GM12878 (cell line): ENCODE measurements at regions not wholly inside any gene's neighbourhood (a gene's known extent, or its start where the extent isn't known, plus 50 kb on each side); places are given as distances from the start of the nearest gene placed in this dataset.

Experiments
- ATAC-seq: fragments of 200-7000 bp; cut with Tn5 transposase; 3 replicates; pipeline ENCODE4 v1.9.1; 2020; ENCODE audit warnings: mild to moderate bottlenecking, moderate library complexity
- BruUV-seq: library from RNA; stranded (reverse); fragments of 400-500 nt; replicated peaks from 2 replicates; lab custom pipeline; 2021; lab: Mats Ljungman, UMichigan
- CTCF ChIA-PET: fragments of 300-600 bp; sonication (Branson Sonifier 250); formaldehyde crosslinking; extraction: SDS; loops from one replicate; lab custom pipeline; 2021; ENCODE audit warnings: inconsistent platforms; lab: Yijun Ruan, JAX
- POLR2A ChIA-PET: fragments of 350-600 bp; formaldehyde crosslinking; extraction: SDS; loops from one replicate; lab custom pipeline; 2021; ENCODE audit warnings: inconsistent platforms; lab: Charles Lee
- RAD21 ChIA-PET: fragments of 300-600 bp; sonication (Branson Sonifier 250); formaldehyde crosslinking; loops from one replicate; lab custom pipeline; 2023; ENCODE audit warnings: antibody characterized with exemption; ENCODE audit not compliant: unreplicated experiment; lab: Charles Lee
- SMC1A ChIA-PET: fragments of 300-600 bp; sonication (Branson Sonifier 250); formaldehyde crosslinking; loops from one replicate; lab custom pipeline; 2023; ENCODE audit not compliant: unreplicated experiment, uncharacterized antibody; lab: Charles Lee
- DNase-seq: peaks from one replicate; pipeline ENCODE4 v3.0.0-alpha.2; 2011; ENCODE audit warnings: low read depth, low spot score
- FAIRE-seq: peaks from 3 replicates; lab custom pipeline; 2011; peaks lifted over from hg19 to GRCh38; lab: Jason Lieb, UNC
- H2AFZ ChIP-seq: 2 replicates; pipeline ENCODE4 v1.6.0; 2011; ENCODE audit warnings: low read depth, low read length, control low read depth; ENCODE audit not compliant: control insufficient read depth
- H3K27ac ChIP-seq: 2 replicates; pipeline ENCODE4 v1.5.1; 2011; ENCODE audit warnings: control low read depth; ENCODE audit not compliant: control insufficient read depth, insufficient read depth
- H3K27me3 ChIP-seq, 2 experiments: replicated peaks in 1 of 2; 2 replicates each; pipeline versions ENCODE4 v1.6.0 to v1.6.1; 2011; ENCODE audit warnings: low read length in 1 of 2; ENCODE audit not compliant: control insufficient read depth in 2 of 2, insufficient read depth in 2 of 2
- H3K36me3 ChIP-seq, 2 experiments: 2 replicates each; pipeline ENCODE4 v1.5.1; 2011; ENCODE audit warnings: low read length in 1 of 2; ENCODE audit not compliant: control insufficient read depth in 2 of 2, insufficient read depth in 2 of 2
- H3K4me1 ChIP-seq: 2 replicates; pipeline ENCODE4 v1.6.1; 2011; ENCODE audit warnings: mild to moderate bottlenecking, low read length, moderate library complexity, mixed read lengths; ENCODE audit not compliant: control insufficient read depth, insufficient read depth
- H3K4me2 ChIP-seq: 2 replicates; pipeline ENCODE4 v1.6.0; 2011; ENCODE audit warnings: control low read depth; ENCODE audit not compliant: control insufficient read depth, insufficient read depth
- H3K4me3 ChIP-seq: fragments of 200-600 bp; sonication (generic); 2 replicates; pipeline ENCODE4 v1.5.1; 2016
- H3K79me2 ChIP-seq: 2 replicates; pipeline ENCODE4 v1.6.0; 2011; ENCODE audit warnings: low read length; ENCODE audit not compliant: control insufficient read depth, insufficient read depth
- H3K9ac ChIP-seq: 2 replicates; pipeline ENCODE4 v1.8.0; 2011; ENCODE audit warnings: low read length, control low read depth, mixed read lengths; ENCODE audit not compliant: control insufficient read depth, insufficient read depth
- H3K9me3 ChIP-seq: replicated peaks from 3 replicates; pipeline ENCODE4 v1.5.1; 2011; ENCODE audit warnings: mild to moderate bottlenecking, low read length; ENCODE audit not compliant: control insufficient read depth, insufficient read depth
- H4K20me1 ChIP-seq: 2 replicates; pipeline ENCODE4 v1.6.0; 2011; ENCODE audit not compliant: control insufficient read depth, insufficient read depth
- CBFB ChIP-seq: IDR thresholded peaks from 2 replicates; pipeline ENCODE4 v1.6.1; 2016; ENCODE audit warnings: antibody characterized with exemption, low read depth
- DPF2 ChIP-seq: fragments of 450-650 bp; IDR thresholded peaks from 2 replicates; pipeline ENCODE4 v1.6.1; 2017; ENCODE audit warnings: mild to moderate bottlenecking
- FOXK2 ChIP-seq: fragments of 450-650 bp; IDR thresholded peaks from 2 replicates; pipeline ENCODE4 v1.6.1; 2017; ENCODE audit warnings: mild to moderate bottlenecking, moderate library complexity
- KDM1A ChIP-seq: fragments of 200-600 bp; sonication (generic); IDR thresholded peaks from 2 replicates; pipeline ENCODE4 v1.6.1; 2016; ENCODE audit warnings: borderline replicate concordance
- LARP7 ChIP-seq: fragments of 450-650 bp; IDR thresholded peaks from 2 replicates; pipeline ENCODE4 v1.6.1; 2017; ENCODE audit warnings: mild to moderate bottlenecking
- MTA2 ChIP-seq: fragments of 450-650 bp; IDR thresholded peaks from 2 replicates; pipeline ENCODE4 v1.6.1; 2016; ENCODE audit warnings: low read depth, mild to moderate bottlenecking, moderate library complexity
- MXI1 ChIP-seq: fragments of 150-350 bp; IDR thresholded peaks from 2 replicates; pipeline ENCODE4 v1.6.1; 2011; ENCODE audit warnings: low read depth, mild to moderate bottlenecking, inconsistent platforms, low read length, improper control_type of control experiment
- POU2F2 ChIP-seq: IDR thresholded peaks from 3 replicates; pipeline ENCODE4 v1.6.1; 2011; ENCODE audit warnings: low read depth, mild to moderate bottlenecking, low read length, borderline replicate concordance
- SREBF2 ChIP-seq: IDR thresholded peaks from 2 replicates; pipeline ENCODE4 v1.6.1; 2012; ENCODE audit warnings: mild to moderate bottlenecking, low read length
- TCF3 ChIP-seq: IDR thresholded peaks from 2 replicates; pipeline ENCODE4 v1.6.1; 2012; ENCODE audit warnings: low read depth, mild to moderate bottlenecking, low read length, borderline replicate concordance; ENCODE audit not compliant: insufficient read depth
- WRNIP1 ChIP-seq: IDR thresholded peaks from 2 replicates; pipeline ENCODE4 v1.6.1; 2011; ENCODE audit warnings: low read depth, low read length, improper control_type of control experiment, borderline replicate concordance
- ZNF207 ChIP-seq: fragments of 450-650 bp; IDR thresholded peaks from 2 replicates; pipeline ENCODE4 v1.6.1; 2014; ENCODE audit warnings: antibody characterized with exemption, mild to moderate bottlenecking, borderline replicate concordance
- WGBS: methylation state at CpG from one replicate; pipeline ENCODE4 v1.1.6; 2016; ENCODE audit warnings: low lambda C conversion rate; ENCODE audit not compliant: insufficient replicate concordance, insufficient coverage; ENCODE audit errors: missing lambda C conversion rate; 5-methylcytosine and 5-hydroxymethylcytosine counted together
- in situ Hi-C: fragments of 300-500 bp; cut with MboI; formaldehyde crosslinking; loops from 9 replicates; pipeline ENCODE4 v1.14.3; 2018; ENCODE audit warnings: mixed read lengths
- intact Hi-C: fragments of 100-400 bp; cut with micrococcal nuclease; formaldehyde crosslinking; loops from one replicate; pipeline ENCODE4 v1.14.2; 2022; ENCODE audit not compliant: unreplicated experiment
- TF ChIP-seq, protein P1 (sequence below): IDR thresholded peaks from 2 replicates; pipeline ENCODE4 v1.6.1; 2012; ENCODE audit warnings: mild to moderate bottlenecking, low read depth, low read length
- TF ChIP-seq, protein P2 (sequence below): fragments of 450-650 bp; IDR thresholded peaks from 2 replicates; pipeline ENCODE4 v1.6.1; 2016; ENCODE audit warnings: mild to moderate bottlenecking, moderate library complexity, borderline replicate concordance
- TF ChIP-seq, protein P3 (sequence below): fragments of 450-650 bp; conservative IDR thresholded peaks from 2 replicates; pipeline ENCODE4 v1.6.1; 2017; ENCODE audit warnings: mild to moderate bottlenecking, moderate library complexity

DNA sequence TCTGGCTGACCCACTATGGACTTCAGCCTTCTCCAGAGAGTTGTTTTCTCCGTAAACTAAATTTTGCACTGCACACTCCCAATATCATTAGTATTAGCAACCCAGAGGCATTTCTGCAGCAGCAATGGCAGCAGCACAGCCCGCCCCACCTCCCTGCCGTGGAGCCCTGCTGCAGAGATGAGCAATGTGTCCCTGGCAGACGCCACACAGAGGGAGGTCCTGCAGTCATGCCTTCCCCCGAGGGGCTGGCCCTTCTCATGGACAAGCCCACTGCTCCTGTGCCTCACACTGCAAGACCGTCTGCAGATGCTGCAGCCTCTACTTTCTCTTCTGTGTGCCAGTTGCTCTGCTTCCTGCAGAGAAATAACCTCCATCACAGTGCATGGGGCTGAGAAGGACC is 393.4 kb upstream of the MKI67 start:
- Histone ChIP-seq H3K4me3 (no peak overlapping the region), H3K9ac (no peak overlapping the region), H3K4me2 (no peak overlapping the region), H3K36me3 (no peaks in the 10 kb centered on the region), H3K9me3 (no peaks in the 10 kb centered on the region), H2AFZ (no peak overlapping the region), H4K20me1 (no peaks in the 10 kb centered on the region), H3K4me1 (no peaks in the 10 kb centered on the region), H3K79me2 (no peaks in the 10 kb centered on the region), H3K27ac (no peak overlapping the region), H3K27me3 (no peaks in the 10 kb centered on the region)
- intact Hi-C loops: no loop called here
- TF ChIP-seq DPF2 (no peak), POU2F2 (no peak), CBFB (no peak), WRNIP1 (no peak), MTA2 (no peak), TCF3 (no peak), KDM1A (no peak), LARP7 (no peak), FOXK2 (no peak), SREBF2 (no peak), MXI1 (no peak), ZNF207 (no peak)
- TF ChIP-seq, protein P1, sequence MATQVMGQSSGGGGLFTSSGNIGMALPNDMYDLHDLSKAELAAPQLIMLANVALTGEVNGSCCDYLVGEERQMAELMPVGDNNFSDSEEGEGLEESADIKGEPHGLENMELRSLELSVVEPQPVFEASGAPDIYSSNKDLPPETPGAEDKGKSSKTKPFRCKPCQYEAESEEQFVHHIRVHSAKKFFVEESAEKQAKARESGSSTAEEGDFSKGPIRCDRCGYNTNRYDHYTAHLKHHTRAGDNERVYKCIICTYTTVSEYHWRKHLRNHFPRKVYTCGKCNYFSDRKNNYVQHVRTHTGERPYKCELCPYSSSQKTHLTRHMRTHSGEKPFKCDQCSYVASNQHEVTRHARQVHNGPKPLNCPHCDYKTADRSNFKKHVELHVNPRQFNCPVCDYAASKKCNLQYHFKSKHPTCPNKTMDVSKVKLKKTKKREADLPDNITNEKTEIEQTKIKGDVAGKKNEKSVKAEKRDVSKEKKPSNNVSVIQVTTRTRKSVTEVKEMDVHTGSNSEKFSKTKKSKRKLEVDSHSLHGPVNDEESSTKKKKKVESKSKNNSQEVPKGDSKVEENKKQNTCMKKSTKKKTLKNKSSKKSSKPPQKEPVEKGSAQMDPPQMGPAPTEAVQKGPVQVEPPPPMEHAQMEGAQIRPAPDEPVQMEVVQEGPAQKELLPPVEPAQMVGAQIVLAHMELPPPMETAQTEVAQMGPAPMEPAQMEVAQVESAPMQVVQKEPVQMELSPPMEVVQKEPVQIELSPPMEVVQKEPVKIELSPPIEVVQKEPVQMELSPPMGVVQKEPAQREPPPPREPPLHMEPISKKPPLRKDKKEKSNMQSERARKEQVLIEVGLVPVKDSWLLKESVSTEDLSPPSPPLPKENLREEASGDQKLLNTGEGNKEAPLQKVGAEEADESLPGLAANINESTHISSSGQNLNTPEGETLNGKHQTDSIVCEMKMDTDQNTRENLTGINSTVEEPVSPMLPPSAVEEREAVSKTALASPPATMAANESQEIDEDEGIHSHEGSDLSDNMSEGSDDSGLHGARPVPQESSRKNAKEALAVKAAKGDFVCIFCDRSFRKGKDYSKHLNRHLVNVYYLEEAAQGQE: no peak
- TF ChIP-seq, protein P2, sequence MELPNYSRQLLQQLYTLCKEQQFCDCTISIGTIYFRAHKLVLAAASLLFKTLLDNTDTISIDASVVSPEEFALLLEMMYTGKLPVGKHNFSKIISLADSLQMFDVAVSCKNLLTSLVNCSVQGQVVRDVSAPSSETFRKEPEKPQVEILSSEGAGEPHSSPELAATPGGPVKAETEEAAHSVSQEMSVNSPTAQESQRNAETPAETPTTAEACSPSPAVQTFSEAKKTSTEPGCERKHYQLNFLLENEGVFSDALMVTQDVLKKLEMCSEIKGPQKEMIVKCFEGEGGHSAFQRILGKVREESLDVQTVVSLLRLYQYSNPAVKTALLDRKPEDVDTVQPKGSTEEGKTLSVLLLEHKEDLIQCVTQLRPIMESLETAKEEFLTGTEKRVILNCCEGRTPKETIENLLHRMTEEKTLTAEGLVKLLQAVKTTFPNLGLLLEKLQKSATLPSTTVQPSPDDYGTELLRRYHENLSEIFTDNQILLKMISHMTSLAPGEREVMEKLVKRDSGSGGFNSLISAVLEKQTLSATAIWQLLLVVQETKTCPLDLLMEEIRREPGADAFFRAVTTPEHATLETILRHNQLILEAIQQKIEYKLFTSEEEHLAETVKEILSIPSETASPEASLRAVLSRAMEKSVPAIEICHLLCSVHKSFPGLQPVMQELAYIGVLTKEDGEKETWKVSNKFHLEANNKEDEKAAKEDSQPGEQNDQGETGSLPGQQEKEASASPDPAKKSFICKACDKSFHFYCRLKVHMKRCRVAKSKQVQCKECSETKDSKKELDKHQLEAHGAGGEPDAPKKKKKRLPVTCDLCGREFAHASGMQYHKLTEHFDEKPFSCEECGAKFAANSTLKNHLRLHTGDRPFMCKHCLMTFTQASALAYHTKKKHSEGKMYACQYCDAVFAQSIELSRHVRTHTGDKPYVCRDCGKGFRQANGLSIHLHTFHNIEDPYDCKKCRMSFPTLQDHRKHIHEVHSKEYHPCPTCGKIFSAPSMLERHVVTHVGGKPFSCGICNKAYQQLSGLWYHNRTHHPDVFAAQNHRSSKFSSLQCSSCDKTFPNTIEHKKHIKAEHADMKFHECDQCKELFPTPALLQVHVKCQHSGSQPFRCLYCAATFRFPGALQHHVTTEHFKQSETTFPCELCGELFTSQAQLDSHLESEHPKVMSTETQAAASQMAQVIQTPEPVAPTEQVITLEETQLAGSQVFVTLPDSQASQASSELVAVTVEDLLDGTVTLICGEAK: no peak
- TF ChIP-seq, protein P3, sequence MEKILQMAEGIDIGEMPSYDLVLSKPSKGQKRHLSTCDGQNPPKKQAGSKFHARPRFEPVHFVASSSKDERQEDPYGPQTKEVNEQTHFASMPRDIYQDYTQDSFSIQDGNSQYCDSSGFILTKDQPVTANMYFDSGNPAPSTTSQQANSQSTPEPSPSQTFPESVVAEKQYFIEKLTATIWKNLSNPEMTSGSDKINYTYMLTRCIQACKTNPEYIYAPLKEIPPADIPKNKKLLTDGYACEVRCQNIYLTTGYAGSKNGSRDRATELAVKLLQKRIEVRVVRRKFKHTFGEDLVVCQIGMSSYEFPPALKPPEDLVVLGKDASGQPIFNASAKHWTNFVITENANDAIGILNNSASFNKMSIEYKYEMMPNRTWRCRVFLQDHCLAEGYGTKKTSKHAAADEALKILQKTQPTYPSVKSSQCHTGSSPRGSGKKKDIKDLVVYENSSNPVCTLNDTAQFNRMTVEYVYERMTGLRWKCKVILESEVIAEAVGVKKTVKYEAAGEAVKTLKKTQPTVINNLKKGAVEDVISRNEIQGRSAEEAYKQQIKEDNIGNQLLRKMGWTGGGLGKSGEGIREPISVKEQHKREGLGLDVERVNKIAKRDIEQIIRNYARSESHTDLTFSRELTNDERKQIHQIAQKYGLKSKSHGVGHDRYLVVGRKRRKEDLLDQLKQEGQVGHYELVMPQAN: no peak
- ChIA-PET CTCF (no interaction called here), RAD21 (no interaction called here), POLR2A (no interaction called here), SMC1A (no interaction called here)
- FAIRE-seq: no peak
- no peak for DNase-seq
- in situ Hi-C loops: no loop called here
- BruUV-seq: no TSS peak
- ATAC-seq: no peak
- 35% methylated on average over 6 of the region's 6 CpGs for WGBS
